ENCODE measurements at regions not wholly inside any gene's neighbourhood (a gene's known extent, or its start where the extent isn't known, plus 50 kb on each side); places are given as distances from the start of the nearest gene placed in this dataset.
"Not testable (repeated sequence)": the region's sequence is repeated elsewhere in the genome, so short reads cannot be mapped to it uniquely, and the experiment has no call there.

DNA sequence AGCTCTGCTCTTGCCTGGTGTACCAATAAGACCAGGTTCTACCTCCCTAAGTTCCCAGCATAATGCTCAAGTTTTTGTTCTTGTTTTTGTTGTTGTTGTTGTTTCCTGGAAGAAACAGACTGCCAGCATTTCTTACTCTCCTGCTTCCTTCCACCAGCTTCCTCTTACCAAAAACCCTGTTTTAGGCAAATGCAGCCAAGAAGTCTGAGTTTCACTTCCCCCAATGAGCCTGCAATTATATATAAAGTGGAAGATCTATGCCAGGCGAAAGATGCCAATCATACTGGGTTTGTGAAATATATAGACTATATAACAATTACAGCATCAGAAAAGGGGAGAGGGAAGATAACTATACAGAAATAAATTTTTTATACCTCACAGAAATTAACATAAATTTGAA is 931.5 kb upstream of the FAT3 start:
- no peaks in the 10 kb centered on the region for H3K27me3 ChIP-seq
- H3K27ac ChIP-seq, result no peak overlapping the region
- intact Hi-C loops (cut with DNase I), result no loop called here
- H3K36me3 ChIP-seq, result no peaks in the 10 kb centered on the region
- H3K4me1 ChIP-seq (ENCODE audit: insufficient read depth), result no peaks in the 10 kb centered on the region
- no peaks in the 10 kb centered on the region for H3K9me3 ChIP-seq
- TF ChIP-seq POLR2A (IDR thresholded peaks at IDR 0.05), result no peak
- no peak for TF ChIP-seq EP300 (IDR thresholded peaks at IDR 0.05)
- TF ChIP-seq CTCF (IDR thresholded peaks at IDR 0.05), result no peak
- WGBS, 3 donors, result 94 to 98% (median 98%) methylated on average over 1 of the region's 1 CpG
- H3K4me3 ChIP-seq, result no peak overlapping the region
- DNase-seq, result no peak

- intact Hi-C loops (cut with DNase I), result no loop called here
- Histone ChIP-seq H3K4me3 (no peak overlapping the region), H3K36me3 (no peaks in the 10 kb centered on the region), H3K27me3 (no peaks in the 10 kb centered on the region), H3K4me1 (ENCODE audit: insufficient read depth) (no peaks in the 10 kb centered on the region), H3K27ac (no peak overlapping the region), H3K9me3 (no peaks in the 10 kb centered on the region)
- no peak for DNase-seq
- WGBS, 3 donors, result 77 to 87% (median 81%) methylated on average over 1 of the region's 1 CpG
- TF ChIP-seq EP300 (IDR thresholded peaks at IDR 0.05) (no peak), CTCF (IDR thresholded peaks at IDR 0.05) (no peak), POLR2A (IDR thresholded peaks at IDR 0.05) (no peak)
Measured at GRCh38 chr11:91272089-91272488, 952.5 kb upstream of the FAT3 start.

DNA sequence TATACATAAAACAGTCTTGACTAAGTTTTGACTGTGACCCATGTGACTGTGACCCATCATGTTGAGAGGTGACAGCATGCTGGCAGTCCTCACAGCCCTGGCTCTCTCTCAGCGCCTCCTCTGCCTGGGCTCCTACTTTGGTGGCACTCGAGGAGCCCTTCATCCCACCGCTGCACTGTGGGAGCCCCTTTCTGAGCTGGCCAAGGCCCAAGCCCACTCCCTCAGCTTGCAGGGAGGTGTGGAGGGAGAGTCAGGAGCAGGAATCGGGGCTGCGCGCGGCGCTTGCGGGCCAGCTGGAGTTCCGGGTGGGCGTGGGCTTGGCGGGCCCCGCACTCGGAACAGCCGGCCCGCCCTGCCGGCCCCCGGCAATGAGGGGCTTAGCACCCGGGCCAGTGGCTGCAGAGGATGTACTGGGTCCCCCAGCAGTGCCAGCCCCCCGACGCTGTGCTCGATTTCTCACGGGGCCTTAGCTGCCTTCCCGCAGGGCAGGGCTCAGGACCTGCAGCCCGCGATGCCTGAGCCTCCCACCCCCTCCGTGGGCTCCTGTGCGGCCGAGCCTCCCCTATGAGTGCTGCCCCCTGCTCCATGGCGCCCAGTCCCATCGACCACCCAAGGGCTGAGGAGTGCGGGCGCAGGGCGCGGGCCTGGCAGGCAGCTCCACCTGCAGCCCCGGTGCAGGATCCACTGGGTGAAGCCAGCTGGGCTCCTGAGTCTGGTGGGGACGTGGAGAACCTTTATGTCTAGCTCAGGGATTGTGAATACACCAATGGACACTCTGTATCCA is 955.9 kb upstream of the FAT3 start:
- H3K27me3 ChIP-seq; H3K4me3 ChIP-seq; H3K4me1 ChIP-seq (ENCODE audit: insufficient read depth); intact Hi-C loops (cut with DNase I); H3K36me3 ChIP-seq; DNase-seq; H3K9me3 ChIP-seq; H3K27ac ChIP-seq: not testable (repeated sequence)
- 87 to 94% (median 92%) methylated on average over 22 to 37 of the region's 37 CpGs for WGBS, 3 donors

DNA sequence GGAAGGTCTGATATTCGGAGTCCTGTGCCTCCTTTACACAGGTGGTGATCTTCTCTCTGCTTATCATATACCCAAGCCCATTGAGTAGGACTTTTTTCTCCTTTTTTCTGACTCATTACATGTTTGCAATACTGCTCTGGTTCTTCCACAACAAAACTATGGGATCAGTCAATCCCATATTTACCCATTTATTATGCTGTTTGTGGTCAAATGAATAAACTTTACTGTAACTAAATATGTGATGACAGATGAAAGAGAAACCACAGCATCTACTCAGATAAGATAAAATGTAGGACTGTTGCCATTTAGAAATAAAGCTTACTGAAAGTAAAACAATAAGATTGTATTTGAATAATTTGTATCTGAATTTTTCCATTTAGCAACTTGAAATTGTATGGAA is 958.7 kb upstream of the FAT3 start:
- no peak for DNase-seq
- no peaks in the 10 kb centered on the region for H3K36me3 ChIP-seq
- H3K27ac ChIP-seq, result no peak overlapping the region
- WGBS, 3 donors, result 76 to 91% (median 78%) methylated on average over 1 of the region's 1 CpG
- no peak overlapping the region for H3K4me3 ChIP-seq
- TF ChIP-seq EP300 (IDR thresholded peaks at IDR 0.05) (no peak), CTCF (IDR thresholded peaks at IDR 0.05) (no peak), POLR2A (IDR thresholded peaks at IDR 0.05) (no peak)
- intact Hi-C loops (cut with DNase I), result no loop called here
- no peaks in the 10 kb centered on the region for H3K27me3 ChIP-seq
- H3K9me3 ChIP-seq, result no peaks in the 10 kb centered on the region
- no peaks in the 10 kb centered on the region for H3K4me1 ChIP-seq (ENCODE audit: insufficient read depth)

DNA sequence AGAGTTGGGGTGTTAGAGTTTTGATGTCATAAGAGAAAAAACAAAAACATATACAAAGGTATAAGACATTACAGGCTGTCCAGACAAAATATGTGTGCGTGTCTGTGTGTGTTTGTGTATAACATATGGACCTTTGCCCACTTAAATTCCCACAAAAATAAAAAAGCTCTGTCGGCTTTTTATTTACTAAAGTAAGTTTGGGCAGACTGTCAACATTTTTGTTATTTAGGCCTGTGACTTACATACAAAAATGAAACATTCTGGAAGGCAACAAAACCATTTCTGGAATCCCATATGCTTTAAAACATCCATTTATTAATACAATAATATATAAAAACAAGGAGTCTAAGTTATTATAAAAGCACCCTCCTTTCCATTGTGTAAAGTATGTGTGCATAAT is 960.1 kb upstream of the FAT3 start:
- Histone ChIP-seq H3K27ac (no peak overlapping the region), H3K9me3 (no peaks in the 10 kb centered on the region), H3K4me3 (no peak overlapping the region), H3K4me1 (ENCODE audit: insufficient read depth) (no peaks in the 10 kb centered on the region), H3K27me3 (no peaks in the 10 kb centered on the region), H3K36me3 (no peaks in the 10 kb centered on the region)
- intact Hi-C loops (cut with DNase I), result no loop called here
- WGBS, 3 donors, result 10 to 24% (median 18%) methylated on average over 2 of the region's 2 CpGs
- DNase-seq, result no peak
- no peak for TF ChIP-seq CTCF (IDR thresholded peaks at IDR 0.05)
- no peak for TF ChIP-seq POLR2A (IDR thresholded peaks at IDR 0.05)
- TF ChIP-seq EP300 (IDR thresholded peaks at IDR 0.05), result no peak

All from ovary (tissue), 7 donors.